ENCODE measurements at regions not wholly inside any gene's neighbourhood (a gene's known extent, or its start where the extent isn't known, plus 50 kb on each side); places are given as distances from the start of the nearest gene placed in this dataset.
"Not testable (repeated sequence)": the region's sequence is repeated elsewhere in the genome, so short reads cannot be mapped to it uniquely, and the experiment has no call there.

DNA sequence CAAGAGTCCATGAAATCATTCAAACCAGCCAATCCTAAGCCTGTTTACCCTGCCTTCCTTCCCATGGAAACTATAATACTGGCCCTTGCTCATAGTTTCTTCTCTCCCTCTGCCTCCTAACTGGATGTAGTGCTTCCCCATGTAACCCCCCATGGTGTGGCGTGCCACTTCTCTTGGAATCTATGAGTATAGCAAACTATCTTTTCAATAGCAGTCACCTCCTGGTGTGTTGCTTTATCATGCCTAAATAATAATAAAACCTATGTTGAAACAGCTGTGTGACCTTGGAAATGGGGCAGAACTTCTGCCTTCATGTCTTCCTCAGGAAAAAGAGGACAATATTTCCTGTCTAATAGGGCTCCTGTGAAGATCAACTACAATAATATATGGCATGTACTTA is 234.8 kb upstream of the EDNRA start:
- WGBS, 5 donors = 76 to 91% (median 88%) methylated on average over 1 of the region's 1 CpG
- no peak for DNase-seq
- Histone ChIP-seq H3K4me1 (no peaks in the 10 kb centered on the region), H3K4me3 (no peak overlapping the region), H3K27ac (no peak overlapping the region), H3K36me3 (no peaks in the 10 kb centered on the region), H3K27me3 (replicated peaks in 1 of 7) (no peaks in the 10 kb centered on the region), H3K9me3 (peaks cover 0 to 4% (median under 1%) of the 10 kb centered on the region in 8 donors)
- TF ChIP-seq POLR2AphosphoS5 (IDR thresholded peaks at IDR 0.05) (no peak), POLR2A (IDR thresholded peaks at IDR 0.05) (no peak)
- TF ChIP-seq, protein P1, sequence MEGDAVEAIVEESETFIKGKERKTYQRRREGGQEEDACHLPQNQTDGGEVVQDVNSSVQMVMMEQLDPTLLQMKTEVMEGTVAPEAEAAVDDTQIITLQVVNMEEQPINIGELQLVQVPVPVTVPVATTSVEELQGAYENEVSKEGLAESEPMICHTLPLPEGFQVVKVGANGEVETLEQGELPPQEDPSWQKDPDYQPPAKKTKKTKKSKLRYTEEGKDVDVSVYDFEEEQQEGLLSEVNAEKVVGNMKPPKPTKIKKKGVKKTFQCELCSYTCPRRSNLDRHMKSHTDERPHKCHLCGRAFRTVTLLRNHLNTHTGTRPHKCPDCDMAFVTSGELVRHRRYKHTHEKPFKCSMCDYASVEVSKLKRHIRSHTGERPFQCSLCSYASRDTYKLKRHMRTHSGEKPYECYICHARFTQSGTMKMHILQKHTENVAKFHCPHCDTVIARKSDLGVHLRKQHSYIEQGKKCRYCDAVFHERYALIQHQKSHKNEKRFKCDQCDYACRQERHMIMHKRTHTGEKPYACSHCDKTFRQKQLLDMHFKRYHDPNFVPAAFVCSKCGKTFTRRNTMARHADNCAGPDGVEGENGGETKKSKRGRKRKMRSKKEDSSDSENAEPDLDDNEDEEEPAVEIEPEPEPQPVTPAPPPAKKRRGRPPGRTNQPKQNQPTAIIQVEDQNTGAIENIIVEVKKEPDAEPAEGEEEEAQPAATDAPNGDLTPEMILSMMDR (IDR thresholded peaks at IDR 0.05 in 8 of 11, conservative IDR thresholded peaks at IDR 0.05 in 3 of 11) = no peak
- intact Hi-C loops (cut with DNase I; ENCODE audit: low total_unique reads) = no loop called here

DNA sequence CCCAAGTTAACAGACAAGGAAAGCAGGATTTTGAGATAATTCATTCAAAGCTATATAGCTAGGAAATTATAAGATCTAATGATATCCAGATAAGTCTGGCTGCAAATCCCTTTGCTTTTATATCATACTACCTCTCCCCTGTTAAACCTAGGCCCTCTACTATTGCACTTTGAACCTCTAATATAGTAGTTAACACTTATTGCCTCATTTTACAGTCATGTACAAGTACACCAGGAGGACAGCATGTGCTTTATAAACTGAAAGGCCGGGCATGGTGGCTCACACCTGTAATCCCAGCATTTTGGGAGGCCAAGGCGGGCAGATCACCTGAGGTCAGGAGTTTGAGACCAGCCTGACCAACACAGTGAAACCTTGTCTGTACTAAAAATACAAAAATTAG is 234.4 kb upstream of the EDNRA start:
- H3K9me3 ChIP-seq; H3K4me1 ChIP-seq; H3K27ac ChIP-seq; H3K4me3 ChIP-seq; H3K36me3 ChIP-seq; H3K27me3 ChIP-seq (replicated peaks in 1 of 7); intact Hi-C loops (cut with DNase I; ENCODE audit: low total_unique reads); DNase-seq: not testable (repeated sequence)
- 76 to 85% (median 83%) methylated on average over 2 of the region's 2 CpGs for WGBS, 5 donors

DNA sequence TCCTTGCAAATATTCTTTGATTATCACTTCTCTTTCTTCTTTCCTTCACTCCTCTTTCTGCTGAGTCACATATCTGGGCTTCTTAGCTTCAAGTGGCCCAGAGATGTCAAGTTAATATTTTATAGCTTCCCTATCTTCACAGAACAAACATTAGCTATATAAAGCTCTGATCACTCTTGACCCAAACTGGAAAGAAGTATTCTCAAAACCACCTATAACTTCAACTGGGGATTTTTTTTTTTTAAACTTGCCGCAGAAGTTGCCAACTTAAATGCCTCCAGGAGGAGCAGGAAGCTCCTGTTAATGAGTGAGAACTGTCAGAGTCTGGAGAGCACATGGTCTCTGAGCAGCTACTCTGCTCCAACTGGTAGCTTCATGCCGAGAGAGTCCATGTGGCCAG is 233.3 kb upstream of the EDNRA start:
- 37 to 55% (median 43%) methylated on average over 2 of the region's 2 CpGs for WGBS, 5 donors

DNA sequence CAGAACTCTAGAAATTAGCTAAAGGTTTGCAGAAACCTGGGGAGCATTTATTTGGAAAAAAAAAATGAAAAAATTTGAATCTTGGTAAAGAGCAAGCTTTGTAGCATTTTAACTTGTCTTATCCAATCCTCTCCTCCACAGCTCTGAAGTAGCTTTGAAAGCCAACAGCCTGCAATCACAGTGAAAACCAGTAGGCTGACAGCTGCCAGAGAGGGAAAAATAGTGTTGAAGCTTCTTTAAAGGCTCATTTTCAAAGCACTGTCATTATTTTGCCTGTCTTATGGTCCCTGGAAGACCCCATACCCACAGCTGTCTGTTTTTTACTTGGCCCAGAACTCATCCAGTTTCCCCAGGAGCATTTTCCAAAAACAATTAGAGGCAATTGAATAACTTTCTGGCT is 230.8 kb upstream of the EDNRA start:
- intact Hi-C loops (cut with DNase I; ENCODE audit: low total_unique reads) = no loop called here
- no peak for DNase-seq
- H3K4me1 ChIP-seq = no peaks in the 10 kb centered on the region

More for the DNA sequence above, 233.3 kb upstream of the EDNRA start:
- Histone ChIP-seq H3K4me3 (no peak overlapping the region), H3K9me3 (peaks cover 0 to 10% (median 3%) of the 10 kb centered on the region in 8 donors), H3K27me3 (replicated peaks in 1 of 7) (no peaks in the 10 kb centered on the region), H3K27ac (no peak overlapping the region), H3K4me1 (no peaks in the 10 kb centered on the region), H3K36me3 (no peaks in the 10 kb centered on the region)
- intact Hi-C loops (cut with DNase I; ENCODE audit: low total_unique reads) = no loop called here
- TF ChIP-seq POLR2AphosphoS5 (IDR thresholded peaks at IDR 0.05) (no peak), POLR2A (IDR thresholded peaks at IDR 0.05) (no peak)
- TF ChIP-seq, protein P1 (IDR thresholded peaks at IDR 0.05 in 8 of 11, conservative IDR thresholded peaks at IDR 0.05 in 3 of 11) = no peak
- no peak for DNase-seq

GRCh38 chr4:147255268-147255667 is 225.6 kb upstream of the EDNRA start:
- H3K9me3 ChIP-seq = peaks cover 0 to 10% (median 3%) of the 10 kb centered on the region in 8 donors
- H3K27ac ChIP-seq; H3K4me3 ChIP-seq; H3K36me3 ChIP-seq; H3K4me1 ChIP-seq; intact Hi-C loops (cut with DNase I; ENCODE audit: low total_unique reads); H3K27me3 ChIP-seq (replicated peaks in 1 of 7); DNase-seq: not testable (repeated sequence)
- WGBS, 5 donors = 78 to 90% (median 83%) methylated on average over 9 to 11 of the region's 11 CpGs

More for the DNA sequence above, 230.8 kb upstream of the EDNRA start:
- Histone ChIP-seq H3K27ac (no peak overlapping the region), H3K27me3 (replicated peaks in 1 of 7) (no peaks in the 10 kb centered on the region), H3K36me3 (no peaks in the 10 kb centered on the region), H3K4me3 (no peak overlapping the region), H3K9me3 (peaks cover 0 to 10% (median 3%) of the 10 kb centered on the region in 8 donors)
- TF ChIP-seq, protein P1 (IDR thresholded peaks at IDR 0.05 in 8 of 11, conservative IDR thresholded peaks at IDR 0.05 in 3 of 11) = no peak
- TF ChIP-seq POLR2A (IDR thresholded peaks at IDR 0.05) (no peak), POLR2AphosphoS5 (IDR thresholded peaks at IDR 0.05) (no peak)

DNA sequence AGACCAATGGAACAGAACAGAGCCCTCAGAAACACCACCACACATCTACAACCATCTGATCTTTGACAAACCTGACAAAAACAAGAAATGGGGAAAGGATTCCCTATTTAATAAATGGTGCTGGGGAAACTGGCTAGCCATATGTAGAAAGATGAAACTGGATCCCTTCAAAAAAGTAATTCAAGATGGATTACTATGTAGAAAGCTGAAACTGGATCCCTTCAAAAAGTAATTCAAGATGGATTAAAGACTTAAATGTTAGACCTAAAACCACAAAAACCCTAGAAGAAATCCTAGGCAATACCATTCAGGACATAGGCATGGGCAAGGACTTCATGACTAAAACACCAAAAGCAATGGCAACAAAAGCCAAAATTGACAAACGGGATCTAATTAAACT is 221.6 kb upstream of the EDNRA start:
- H3K27ac ChIP-seq; H3K4me1 ChIP-seq; DNase-seq; H3K36me3 ChIP-seq; intact Hi-C loops (cut with DNase I; ENCODE audit: low total_unique reads); H3K4me3 ChIP-seq; H3K9me3 ChIP-seq; H3K27me3 ChIP-seq (replicated peaks in 1 of 7): not testable (repeated sequence)
- 80 to 95% (median 88%) methylated on average over 1 of the region's 1 CpG for WGBS, 5 donors
